ENCODE measurements at regions not wholly inside any gene's neighbourhood (a gene's known extent, or its start where the extent isn't known, plus 50 kb on each side); places are given as distances from the start of the nearest gene placed in this dataset.

- DNase-seq (ENCODE audit: low spot score) = peak; percentile 23
Observed at GRCh38 chr6:22884456-22884855, 315.1 kb downstream of the HDGFL1 start.

- DNase-seq (ENCODE audit: low spot score) = no peak
Observed at GRCh38 chr6:22886650-22887581, 317.6 kb downstream of the HDGFL1 start.

- no peak for DNase-seq (ENCODE audit: low spot score)
Observed at GRCh38 chr6:22888163-22888752, 318.9 kb downstream of the HDGFL1 start.

DNA sequence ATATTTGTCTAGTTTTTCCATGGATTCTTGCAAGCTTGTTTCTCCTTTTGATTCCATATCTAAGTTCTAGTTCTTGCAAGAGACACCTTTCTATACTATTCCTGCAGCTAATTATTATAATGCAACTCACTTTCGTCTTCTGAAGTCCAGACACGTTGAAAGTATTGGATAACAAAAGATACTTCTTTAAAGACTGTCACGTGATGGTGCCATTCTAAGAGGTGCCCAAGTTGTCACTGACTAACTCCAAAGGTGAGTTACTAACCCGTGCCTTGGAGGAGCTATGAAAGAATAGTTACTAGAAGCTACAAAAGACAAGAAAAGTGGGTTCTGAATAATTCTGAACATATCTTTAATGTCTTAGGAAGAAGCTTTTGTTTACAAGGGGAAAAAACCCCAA is 322.6 kb downstream of the HDGFL1 start:
- no peak for DNase-seq (ENCODE audit: low spot score)

GRCh38 chr6:22892452-22892851 is 323.1 kb downstream of the HDGFL1 start:
- DNase-seq (ENCODE audit: low spot score) = peak; percentile 86

DNA sequence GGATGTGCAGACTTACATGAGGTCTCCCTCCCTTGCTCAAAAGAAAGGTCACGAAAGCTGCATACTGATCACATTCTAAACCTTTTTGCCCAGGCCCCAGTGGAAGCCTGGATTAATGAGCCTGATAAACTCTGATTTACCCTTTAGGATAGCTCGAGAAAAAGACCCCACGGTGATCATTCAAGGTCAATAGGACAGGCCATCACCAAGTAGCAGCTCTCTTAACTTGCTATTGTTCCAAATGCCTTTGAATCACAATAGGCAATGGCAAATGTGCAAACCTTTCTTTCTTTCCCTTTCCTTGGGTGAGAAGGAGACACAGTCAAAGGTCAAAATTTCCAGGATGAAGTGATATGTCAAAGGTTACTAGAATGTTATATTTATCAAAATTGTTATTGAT is 327.3 kb downstream of the HDGFL1 start:
- no peak for DNase-seq (ENCODE audit: low spot score)

- no peak for DNase-seq (ENCODE audit: low spot score)
Observed at GRCh38 chr6:22899426-22899825, 330.1 kb downstream of the HDGFL1 start.

DNA sequence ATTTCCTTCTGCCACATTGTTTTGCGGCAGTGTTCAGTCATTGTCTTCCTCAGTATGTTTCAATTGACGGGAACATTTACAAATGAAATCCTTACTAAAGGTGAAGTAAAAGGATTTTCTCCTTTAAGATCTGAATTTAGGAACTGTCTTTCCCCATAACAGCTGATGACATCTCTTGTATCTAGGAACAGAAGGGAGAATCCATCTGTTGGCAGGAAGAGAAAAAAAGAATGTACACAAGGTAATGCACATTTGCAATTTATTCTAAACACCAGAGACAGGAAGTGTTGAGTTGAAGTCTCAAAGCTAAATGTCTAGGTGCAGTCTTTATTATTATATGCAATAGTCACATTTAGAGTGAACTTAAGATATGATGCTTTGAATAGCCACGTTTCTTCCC is 334.5 kb downstream of the HDGFL1 start:
- DNase-seq (ENCODE audit: low spot score) = no peak

DNA sequence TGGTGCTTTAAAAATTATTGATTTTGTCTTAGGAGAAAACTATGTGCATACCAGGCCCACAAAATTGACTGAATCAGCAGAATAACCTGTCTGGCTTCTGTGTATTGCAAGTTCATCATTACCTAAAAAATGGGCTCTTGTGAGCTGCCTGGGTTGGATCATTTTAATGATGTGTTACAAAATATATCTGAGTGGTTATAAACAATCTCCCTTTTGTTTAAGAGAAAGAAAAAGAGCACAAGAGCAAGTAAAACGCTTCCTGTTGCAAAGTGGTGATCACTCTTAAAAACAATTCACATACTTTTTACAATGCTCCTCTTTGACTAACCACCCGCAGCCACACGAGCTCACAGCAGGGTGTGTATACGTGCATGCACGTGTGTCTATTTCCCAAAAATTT is 335.1 kb downstream of the HDGFL1 start:
- DNase-seq (ENCODE audit: low spot score) = no peak

- no peak for DNase-seq (ENCODE audit: low spot score)
Observed at GRCh38 chr6:22906091-22906549, 336.8 kb downstream of the HDGFL1 start.

DNA sequence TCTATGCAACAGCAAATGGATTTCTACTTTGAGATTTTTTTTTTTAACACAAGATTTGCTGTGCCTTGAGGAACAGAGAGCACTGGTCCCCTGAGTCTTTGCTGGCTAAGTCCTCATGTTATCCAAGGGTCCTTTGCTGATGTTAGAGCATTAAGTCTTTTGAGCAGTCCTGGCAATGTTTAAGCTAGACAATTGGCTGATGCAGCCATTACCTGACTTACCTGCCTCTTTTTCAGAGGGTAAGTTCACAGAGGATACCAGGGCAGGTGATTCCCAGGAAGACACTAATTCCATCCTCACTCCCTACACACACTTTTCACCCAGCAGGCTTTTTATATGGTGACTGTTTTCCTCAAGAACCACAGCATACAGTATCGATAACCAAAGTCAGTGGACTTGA is 337.7 kb downstream of the HDGFL1 start:
- no peak for DNase-seq (ENCODE audit: low spot score)

DNA sequence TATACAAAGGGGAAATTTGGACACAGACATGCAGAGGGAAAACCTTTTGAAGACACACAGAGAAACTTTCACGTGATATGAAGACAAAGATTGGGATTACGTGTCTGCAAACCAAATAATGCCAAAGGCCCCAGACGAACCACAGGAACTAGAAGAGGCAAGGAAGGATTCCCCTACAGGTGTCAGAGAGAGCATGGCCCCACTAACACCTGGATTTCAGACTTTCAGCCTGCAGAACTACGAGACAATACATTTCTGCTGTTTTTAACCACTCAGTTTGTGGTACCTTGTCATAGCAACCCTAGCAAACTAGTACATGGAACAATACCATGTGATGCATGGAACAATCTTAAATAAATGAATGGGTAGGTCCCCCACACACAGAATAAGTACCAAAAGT is 341.0 kb downstream of the HDGFL1 start:
- DNase-seq (ENCODE audit: low spot score) = no peak

DNA sequence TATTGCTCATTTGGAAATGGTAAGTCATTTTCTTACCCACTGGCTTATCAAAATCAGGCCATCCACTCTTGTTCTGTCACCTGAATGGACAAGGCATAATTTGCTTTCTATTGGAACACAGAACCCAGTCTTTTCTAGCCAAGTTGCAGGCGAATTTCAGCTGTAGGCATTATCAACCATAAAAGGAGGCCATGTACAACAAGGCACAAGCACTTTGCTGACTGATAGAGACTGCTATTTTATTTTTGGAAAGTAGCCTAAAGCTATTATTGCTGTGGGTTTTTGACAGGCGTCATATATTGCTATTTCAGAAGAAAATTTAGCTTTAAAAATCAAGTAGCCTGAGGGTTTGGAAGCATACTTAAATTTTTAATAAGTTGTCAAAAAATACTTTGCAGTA is 344.2 kb downstream of the HDGFL1 start:
- no peak for DNase-seq (ENCODE audit: low spot score)

DNA sequence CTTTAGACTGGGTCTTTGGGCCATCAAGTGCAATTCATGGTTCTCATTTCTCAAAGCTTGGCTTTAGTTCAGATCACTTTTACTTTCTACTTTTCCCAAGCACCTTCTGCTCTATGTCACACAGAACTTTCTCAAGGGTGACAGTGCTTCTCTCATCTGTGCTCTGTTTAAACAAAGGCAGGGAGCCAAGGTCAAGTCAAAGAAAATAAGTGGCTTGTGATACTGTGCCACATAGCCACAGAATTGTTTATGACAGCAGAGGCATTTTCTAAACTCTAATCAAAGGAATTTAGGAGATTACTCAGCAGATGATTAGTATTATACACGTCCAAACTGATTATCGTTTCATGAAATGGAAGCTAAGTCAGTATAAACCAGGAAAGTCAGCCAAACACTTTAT is 348.0 kb downstream of the HDGFL1 start:
- no peak for DNase-seq (ENCODE audit: low spot score)

DNA sequence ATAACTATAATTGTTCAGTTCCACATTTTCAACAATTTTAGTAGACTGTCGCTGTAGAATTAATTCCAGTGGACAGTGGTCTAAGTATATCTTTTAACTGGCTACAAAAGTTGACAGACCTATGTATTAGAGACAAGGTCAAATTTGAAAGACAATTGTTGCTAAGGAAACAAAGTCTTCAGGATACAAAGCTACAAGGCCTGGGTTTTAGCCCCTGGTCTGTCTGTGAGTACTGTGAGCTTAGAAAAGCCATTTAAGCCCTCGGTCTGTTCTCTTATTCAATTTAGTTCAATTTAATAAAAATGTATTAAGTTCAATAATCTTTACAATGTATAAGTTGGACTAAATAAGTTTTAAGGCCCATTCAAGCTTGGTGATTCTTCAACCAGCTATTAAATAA is 352.5 kb downstream of the HDGFL1 start:
- no peak for DNase-seq (ENCODE audit: low spot score)

- DNase-seq (ENCODE audit: low spot score) = no peak
Observed at GRCh38 chr6:22925304-22925835, 356.0 kb downstream of the HDGFL1 start.

- no peak for DNase-seq (ENCODE audit: low spot score)
Observed at GRCh38 chr6:22925920-22926789, 356.8 kb downstream of the HDGFL1 start.

- no peak for DNase-seq (ENCODE audit: low spot score)
Observed at GRCh38 chr6:22926790-22927354, 357.5 kb downstream of the HDGFL1 start.

DNA sequence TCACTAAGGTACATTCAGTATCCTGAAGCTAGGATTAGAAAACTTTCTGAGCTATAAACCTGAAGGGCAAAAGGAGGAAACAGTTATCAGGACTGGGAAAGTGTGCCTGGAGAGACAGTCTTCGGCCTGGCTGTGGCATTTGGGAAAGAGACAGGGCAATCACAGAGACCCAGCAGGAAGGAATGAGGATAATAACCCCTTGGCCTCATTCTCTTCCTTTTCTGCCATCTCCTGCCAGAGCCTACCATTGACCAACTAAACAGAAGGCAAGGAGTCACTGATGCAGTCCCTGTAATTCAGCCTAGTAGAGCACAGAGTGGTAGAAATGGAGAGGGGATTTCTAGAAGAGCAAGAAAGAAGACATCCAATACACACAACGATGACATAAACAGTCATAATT is 359.4 kb downstream of the HDGFL1 start:
- DNase-seq (ENCODE audit: low spot score) = no peak

DNA sequence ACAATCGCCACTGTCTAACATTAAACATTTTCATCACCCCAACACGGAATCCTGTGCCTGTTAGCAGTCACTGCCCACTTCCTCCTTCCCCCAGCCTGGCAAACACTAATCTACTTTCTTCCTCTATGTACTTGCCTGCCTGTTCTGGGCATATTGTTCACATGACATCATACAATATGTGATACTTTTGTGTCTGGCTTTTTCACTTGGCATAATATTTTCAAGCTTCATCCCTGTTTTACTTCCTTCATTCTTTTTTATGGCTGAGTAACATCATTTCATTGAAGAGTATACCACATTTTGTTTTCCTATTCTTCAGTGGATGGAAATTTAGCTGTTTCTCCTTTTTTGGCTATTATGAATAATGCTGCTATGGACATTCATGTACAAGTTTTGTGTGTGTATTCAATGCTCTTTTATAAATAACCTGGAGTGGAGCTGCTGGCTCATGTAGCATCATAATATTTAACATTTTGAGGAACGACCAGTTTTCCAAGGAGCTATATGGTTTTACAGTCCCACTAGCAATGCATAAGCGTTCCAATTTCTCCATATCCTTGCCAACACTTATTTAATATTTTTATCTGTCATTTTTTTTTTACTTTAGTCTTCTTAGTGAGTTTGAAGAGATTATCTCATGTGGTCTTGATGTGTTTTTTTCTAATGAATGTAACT is 360.1 kb downstream of the HDGFL1 start:
- no peak for DNase-seq (ENCODE audit: low spot score)

DNA sequence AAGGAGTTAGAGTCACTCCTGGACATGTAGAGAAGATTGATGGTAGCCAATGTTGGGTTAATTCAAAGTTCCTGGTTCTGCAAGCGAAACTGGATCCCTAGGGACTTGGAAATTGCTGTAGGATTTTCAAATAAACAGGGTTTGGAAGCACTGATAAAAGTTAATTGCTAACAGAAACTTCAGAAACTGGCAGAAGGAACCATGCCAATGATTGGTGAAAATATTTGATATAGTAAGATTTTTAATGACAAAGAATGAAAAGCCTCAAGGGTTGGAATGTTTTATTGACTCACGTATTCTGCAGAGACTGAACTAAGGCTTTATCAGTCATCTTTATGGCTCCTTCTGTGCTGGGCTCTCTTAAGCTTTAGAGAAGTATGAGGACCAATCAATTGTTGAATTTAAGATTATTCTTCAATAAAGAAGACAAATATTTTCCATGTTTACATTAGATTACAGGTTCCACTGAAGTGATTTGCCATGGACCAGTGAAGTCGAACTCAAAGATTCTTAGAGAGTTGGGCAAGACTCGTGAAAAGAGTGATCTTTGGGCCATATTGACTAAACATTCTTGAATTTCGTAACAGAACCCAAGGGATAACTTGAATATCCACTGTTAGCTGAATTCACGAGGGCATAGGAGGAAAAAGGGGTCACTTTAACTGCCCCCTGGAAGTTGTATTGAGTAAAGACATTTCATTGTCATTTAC is 371.4 kb downstream of the HDGFL1 start:
- no peak for DNase-seq (ENCODE audit: low spot score)

Measured in kidney capillary endothelial cell (primary cell).